ENCODE measurements at regions not wholly inside any gene's neighbourhood (a gene's known extent, or its start where the extent isn't known, plus 50 kb on each side); places are given as distances from the start of the nearest gene placed in this dataset.
A peak's percentile ranks its signal among the peaks of the same experiment; 100 is the strongest.

- 48% methylated on average over 2 of the region's 2 CpGs for WGBS (ENCODE audit: low lambda C conversion rate)
- ChIA-PET CTCF (ENCODE audit: low intra/inter-chr PET ratio, low total read pairs) (no interaction called here), POLR2A (no interaction called here)
- no peaks in the 10 kb centered on the region for H3K4me1 ChIP-seq (ENCODE audit: insufficient read depth, low read length)
- H4K20me1 ChIP-seq (ENCODE audit: insufficient read depth, low read length) = no peaks in the 10 kb centered on the region
- no peak overlapping the region for H3K4me2 ChIP-seq (ENCODE audit: low read depth, low read length)
- TF ChIP-seq CEBPB (IDR thresholded peaks at IDR 0.05; ENCODE audit: borderline replicate concordance, low read depth, low read length) (0 out of 2 replicates have a peak, but pooled peaks have one; percentile 15), DRAP1 (CRISPR knock-in tag; IDR thresholded peaks at IDR 0.05) (no peak)
- intact Hi-C loops (cut with micrococcal nuclease; ENCODE audit: unreplicated experiment) = no loop called here
- no peak overlapping the region for H3K27ac ChIP-seq (ENCODE audit: extremely low read length, insufficient read depth, low read length)
- ATAC-seq (0 out of 3 replicates have a peak, but pooled peaks have one; percentile 41), FAIRE-seq (no peak), DNase-seq (ENCODE audit: low spot score) (no peak)
- no peak overlapping the region for H3K4me3 ChIP-seq (replicated peaks in 1 of 3; ENCODE audit: insufficient read depth in 1 of 3, low read depth in 2 of 3, low read length in 3 of 3)
- in situ Hi-C loops (cut with HindIII; ENCODE audit: extremely low pct_ligation_motif_present, low pct_unique_long_range_greater_than_20kb) = no loop called here
- H3K9me3 ChIP-seq (ENCODE audit: low read length) = no peaks in the 10 kb centered on the region
- H3K36me3 ChIP-seq (replicated peaks in 1 of 2; ENCODE audit: control insufficient read depth in 1 of 2, insufficient read depth in 2 of 2, low read length in 2 of 2) = no peaks in the 10 kb centered on the region
- no peak overlapping the region for H3K9ac ChIP-seq (ENCODE audit: insufficient read depth, low read depth, low read length)
- no peak overlapping the region for H2AFZ ChIP-seq (ENCODE audit: low read length)
- H3K27me3 ChIP-seq (ENCODE audit: control insufficient read depth in 1 of 2, insufficient read depth in 2 of 2, low read length in 2 of 2) = no peaks in the 10 kb centered on the region
- no TSS peak for BruUV-seq (replicated peaks)
- H3K79me2 ChIP-seq (ENCODE audit: insufficient read depth, low read length) = no peaks in the 10 kb centered on the region
Measured at GRCh38 chr4:103449296-103450023, 251.3 kb upstream of the CENPE start.

- no peaks in the 10 kb centered on the region for H3K79me2 ChIP-seq (ENCODE audit: insufficient read depth, low read length)
- FAIRE-seq (no peak), ATAC-seq (no peak), DNase-seq (ENCODE audit: low spot score) (no peak)
- TF ChIP-seq CEBPB (IDR thresholded peaks at IDR 0.05; ENCODE audit: borderline replicate concordance, low read depth, low read length) (peak; percentile 67), NKX3-1 (CRISPR knock-in tag; IDR thresholded peaks at IDR 0.05) (no peak), ZFYVE20 (CRISPR knock-in tag; IDR thresholded peaks at IDR 0.05; ENCODE audit: borderline replicate concordance, low read depth) (no peak)
- no peak overlapping the region for H3K4me2 ChIP-seq (ENCODE audit: low read depth, low read length)
- CTCF ChIA-PET (ENCODE audit: low intra/inter-chr PET ratio, low total read pairs) = no interaction called here
- no peaks in the 10 kb centered on the region for H3K4me1 ChIP-seq (ENCODE audit: insufficient read depth, low read length)
- H3K27me3 ChIP-seq (ENCODE audit: control insufficient read depth in 1 of 2, insufficient read depth in 2 of 2, low read length in 2 of 2) = no peaks in the 10 kb centered on the region
- H3K27ac ChIP-seq (ENCODE audit: extremely low read length, insufficient read depth, low read length) = no peak overlapping the region
- BruUV-seq (replicated peaks) = no TSS peak
- H3K9ac ChIP-seq (ENCODE audit: insufficient read depth, low read depth, low read length) = no peak overlapping the region
- no peaks in the 10 kb centered on the region for H3K9me3 ChIP-seq (ENCODE audit: low read length)
- no peaks in the 10 kb centered on the region for H4K20me1 ChIP-seq (ENCODE audit: insufficient read depth, low read length)
- H3K4me3 ChIP-seq (replicated peaks in 1 of 3; ENCODE audit: insufficient read depth in 1 of 3, low read depth in 2 of 3, low read length in 3 of 3) = no peak overlapping the region
- POLR2A ChIA-PET = no interaction called here
- in situ Hi-C loops (cut with HindIII; ENCODE audit: extremely low pct_ligation_motif_present, low pct_unique_long_range_greater_than_20kb) = no loop called here
- intact Hi-C loops (cut with micrococcal nuclease; ENCODE audit: unreplicated experiment) = no loop called here
- H3K36me3 ChIP-seq (replicated peaks in 1 of 2; ENCODE audit: control insufficient read depth in 1 of 2, insufficient read depth in 2 of 2, low read length in 2 of 2) = no peaks in the 10 kb centered on the region
- WGBS (ENCODE audit: low lambda C conversion rate) = 50% methylated on average over 1 of the region's 1 CpG
- no peak overlapping the region for H2AFZ ChIP-seq (ENCODE audit: low read length)
Measured at GRCh38 chr4:103445377-103445776, 247.2 kb upstream of the CENPE start.

All from HepG2 (cell line).